Posterior vena cava (tissue), 2 donors: ENCODE measurements at regions not wholly inside any gene's neighbourhood (a gene's known extent, or its start where the extent isn't known, plus 50 kb on each side); places are given as distances from the start of the nearest gene placed in this dataset.

ENCODE experiments used
- DNase-seq: peaks from one replicate; pipeline ENCODE4 v3.0.0-alpha.2; 2020; ENCODE audit warnings: low spot score
- intact Hi-C, 2 donors: fragments of 100-400 bp; cut with DNase I; formaldehyde crosslinking; loops; one replicate each; pipeline versions ENCODE4 v1.14.1 to v1.14.2; 2022 to 2023
- donor health status: DM: yes; HTN: yes; CAD: no.
- donor health status: DM: yes; HTN: yes; CAD: no.

GRCh38 chr20:55714736-55715135 is 290.6 kb downstream of the CBLN4 start:
- no peak for DNase-seq
- intact Hi-C loops = no loop called here

GRCh38 chr20:55714082-55714481 is 291.2 kb downstream of the CBLN4 start:
- intact Hi-C loops = no loop called here
- DNase-seq = no peak

GRCh38 chr20:55704458-55704857 is 300.9 kb downstream of the CBLN4 start:
- intact Hi-C loops = no loop called here
- DNase-seq = no peak

- intact Hi-C loops = no loop called here
- no peak for DNase-seq
Observed at GRCh38 chr20:55701467-55701866, 303.9 kb downstream of the CBLN4 start.

- intact Hi-C loops = no loop called here
- DNase-seq = no peak
Observed at GRCh38 chr20:55696520-55696919, 308.8 kb downstream of the CBLN4 start.

- no peak for DNase-seq
- intact Hi-C loops = no loop called here
Observed at GRCh38 chr20:55693641-55694040, 311.7 kb downstream of the CBLN4 start.

GRCh38 chr20:55685841-55686240 is 319.5 kb downstream of the CBLN4 start:
- no peak for DNase-seq

GRCh38 chr20:55685425-55685824 is 319.9 kb downstream of the CBLN4 start:
- no peak for DNase-seq
- intact Hi-C loops = no loop called here

More at GRCh38 chr20:55685841-55686240, 319.5 kb downstream of the CBLN4 start:
- intact Hi-C loops = no loop called here

- peak; percentile 57 for DNase-seq
- intact Hi-C loops = no loop called here
Observed at GRCh38 chr20:55684578-55684977, 320.7 kb downstream of the CBLN4 start.

- no peak for DNase-seq
- intact Hi-C loops = no loop called here
Observed at GRCh38 chr20:55678970-55679667, 326.2 kb downstream of the CBLN4 start.

GRCh38 chr20:55678126-55678525 is 327.2 kb downstream of the CBLN4 start:
- DNase-seq = no peak
- intact Hi-C loops = no loop called here

GRCh38 chr20:55677011-55677410 is 328.3 kb downstream of the CBLN4 start:
- intact Hi-C loops = no loop called here
- no peak for DNase-seq

GRCh38 chr20:55676097-55676496 is 329.2 kb downstream of the CBLN4 start:
- DNase-seq = no peak
- intact Hi-C loops = no loop called here

- intact Hi-C loops = no loop called here
- no peak for DNase-seq
Observed at GRCh38 chr20:55668631-55669030, 336.7 kb downstream of the CBLN4 start.

- no peak for DNase-seq
- intact Hi-C loops = no loop called here
Observed at GRCh38 chr20:55667955-55668354, 337.4 kb downstream of the CBLN4 start.

- no peak for DNase-seq
- intact Hi-C loops = no loop called here
Observed at GRCh38 chr20:55667024-55667423, 338.3 kb downstream of the CBLN4 start.

GRCh38 chr20:55656231-55656775 is 349.0 kb downstream of the CBLN4 start:
- DNase-seq = no peak
- intact Hi-C loops = no loop called here

- intact Hi-C loops = no loop called here
- no peak for DNase-seq
Observed at GRCh38 chr20:55650657-55651360, 354.5 kb downstream of the CBLN4 start.

GRCh38 chr20:55649254-55649653 is 356.1 kb downstream of the CBLN4 start:
- intact Hi-C loops = no loop called here
- DNase-seq = no peak

GRCh38 chr20:55646851-55647250 is 358.5 kb downstream of the CBLN4 start:
- intact Hi-C loops = no loop called here
- DNase-seq = no peak

GRCh38 chr20:55641497-55641896 is 363.8 kb downstream of the CBLN4 start:
- DNase-seq = no peak
- intact Hi-C loops = no loop called here
